ENCODE measurements at regions not wholly inside any gene's neighbourhood (a gene's known extent, or its start where the extent isn't known, plus 50 kb on each side); places are given as distances from the start of the nearest gene placed in this dataset.

DNA sequence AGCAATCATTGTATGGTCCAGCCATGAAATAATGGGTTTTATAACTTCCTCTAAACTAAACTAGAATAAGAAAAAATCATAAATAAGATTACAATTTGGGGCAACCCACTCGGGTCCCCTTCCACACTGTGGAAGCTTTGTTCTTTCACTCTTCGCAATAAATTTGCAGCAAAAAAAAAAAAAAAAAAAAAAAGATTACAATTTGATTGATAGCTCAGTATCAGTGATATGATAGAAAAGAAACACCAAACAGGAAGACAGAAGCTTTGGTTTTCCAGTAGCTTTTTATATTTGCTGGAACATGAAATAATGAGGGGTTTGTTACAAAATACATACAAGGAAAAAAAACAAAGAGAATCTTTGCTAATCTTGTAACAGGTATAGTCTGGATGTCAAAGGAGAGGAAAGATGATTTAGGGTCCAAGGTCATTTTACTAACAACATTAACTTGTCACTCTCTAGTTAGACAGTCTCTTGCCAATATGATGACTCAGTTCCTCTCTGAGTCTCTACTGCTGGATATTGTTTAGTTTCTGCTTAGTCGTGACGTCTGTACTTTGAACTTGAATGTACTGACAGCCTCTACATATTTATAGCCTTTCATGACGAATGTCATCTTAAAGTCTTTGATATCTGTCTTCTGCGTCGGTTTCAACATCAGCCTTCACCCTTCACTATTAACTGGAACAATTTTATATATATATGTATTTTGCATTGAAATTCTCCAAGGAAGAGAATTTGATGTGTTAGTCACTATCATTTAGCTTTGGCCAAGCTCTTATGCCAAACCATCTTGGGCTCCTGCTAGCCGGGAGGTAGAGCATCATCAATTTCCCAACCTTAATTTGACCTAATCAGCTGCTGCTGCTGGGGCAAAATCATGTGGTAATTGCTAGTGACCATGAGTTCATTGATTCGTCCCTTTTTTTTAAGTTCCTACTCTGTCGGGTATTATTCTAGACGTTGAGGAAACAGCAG, 213.1 kb upstream of the STXBP5 start (continued):
- TF ChIP-seq, protein P1, sequence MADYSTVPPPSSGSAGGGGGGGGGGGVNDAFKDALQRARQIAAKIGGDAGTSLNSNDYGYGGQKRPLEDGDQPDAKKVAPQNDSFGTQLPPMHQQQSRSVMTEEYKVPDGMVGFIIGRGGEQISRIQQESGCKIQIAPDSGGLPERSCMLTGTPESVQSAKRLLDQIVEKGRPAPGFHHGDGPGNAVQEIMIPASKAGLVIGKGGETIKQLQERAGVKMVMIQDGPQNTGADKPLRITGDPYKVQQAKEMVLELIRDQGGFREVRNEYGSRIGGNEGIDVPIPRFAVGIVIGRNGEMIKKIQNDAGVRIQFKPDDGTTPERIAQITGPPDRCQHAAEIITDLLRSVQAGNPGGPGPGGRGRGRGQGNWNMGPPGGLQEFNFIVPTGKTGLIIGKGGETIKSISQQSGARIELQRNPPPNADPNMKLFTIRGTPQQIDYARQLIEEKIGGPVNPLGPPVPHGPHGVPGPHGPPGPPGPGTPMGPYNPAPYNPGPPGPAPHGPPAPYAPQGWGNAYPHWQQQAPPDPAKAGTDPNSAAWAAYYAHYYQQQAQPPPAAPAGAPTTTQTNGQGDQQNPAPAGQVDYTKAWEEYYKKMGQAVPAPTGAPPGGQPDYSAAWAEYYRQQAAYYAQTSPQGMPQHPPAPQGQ (CRISPR knock-in tag; IDR thresholded peaks at IDR 0.05; ENCODE audit: borderline replicate concordance) = no peak
- TF ChIP-seq ZNF687 (CRISPR knock-in tag; IDR thresholded peaks at IDR 0.05) (no peak), ZFP36L1 (CRISPR knock-in tag; IDR thresholded peaks at IDR 0.05) (no peak), NFE2L1 (CRISPR knock-in tag; IDR thresholded peaks at IDR 0.05; ENCODE audit: borderline replicate concordance) (no peak), NR0B2 (CRISPR knock-in tag; IDR thresholded peaks at IDR 0.05) (no peak), ELF1 (CRISPR knock-in tag; IDR thresholded peaks at IDR 0.05) (no peak), HDAC6 (IDR thresholded peaks at IDR 0.05; ENCODE audit: low read depth, low read length) (no peak), RBFOX2 (IDR thresholded peaks at IDR 0.05; ENCODE audit: low read depth, low read length) (no peak), HNRNPL (IDR thresholded peaks at IDR 0.05; ENCODE audit: low read depth, low read length) (no peak), NBN (conservative IDR thresholded peaks at IDR 0.05) (no peak), POLR2AphosphoS2 (IDR thresholded peaks at IDR 0.05; ENCODE audit: low read depth, low read length) (no peak), TCF7L2 (IDR thresholded peaks at IDR 0.05; ENCODE audit: low read depth, low read length) (no peak), ZNF407 (CRISPR knock-in tag; IDR thresholded peaks at IDR 0.05; ENCODE audit: not compliant biosample characterization) (no peak), ZNF543 (CRISPR knock-in tag; IDR thresholded peaks at IDR 0.05) (no peak)
